Kidney epithelial cell (primary cell): ENCODE measurements at regions not wholly inside any gene's neighbourhood (a gene's known extent, or its start where the extent isn't known, plus 50 kb on each side); places are given as distances from the start of the nearest gene placed in this dataset.

ENCODE experiments used
- DNase-seq: peaks from one replicate; pipeline ENCODE4 v3.0.0-alpha.2; 2010; ENCODE audit warnings: low read depth
- H3K27me3 ChIP-seq: 2 replicates; pipeline ENCODE4 v1.6.0; 2011; ENCODE audit warnings: low read length; ENCODE audit not compliant: control insufficient read depth, insufficient read depth
- H3K36me3 ChIP-seq: 2 replicates; pipeline ENCODE4 v1.5.1; 2011; ENCODE audit warnings: low read length; ENCODE audit not compliant: control insufficient read depth, insufficient read depth
- H3K4me3 ChIP-seq: 2 replicates; pipeline ENCODE4 v1.5.1; 2011; ENCODE audit warnings: low read depth, mild to moderate bottlenecking, control low read depth, low read length
- CTCF ChIP-seq: IDR thresholded peaks from 2 replicates; pipeline ENCODE4 v1.5.1; 2011; ENCODE audit warnings: mild to moderate bottlenecking, moderate library complexity, low read length, control low read depth, inconsistent platforms; ENCODE audit not compliant: insufficient read depth, poor library complexity, severe bottlenecking

GRCh38 chr5:99089822-99090549 lies 161.2 kb upstream of the CHD1 start:
- no peak overlapping the region for H3K4me3 ChIP-seq
- no peaks in the 10 kb centered on the region for H3K27me3 ChIP-seq
- no peak for TF ChIP-seq CTCF
- H3K36me3 ChIP-seq: no peaks in the 10 kb centered on the region
- no peak for DNase-seq

- H3K4me3 ChIP-seq: no peak overlapping the region
- no peaks in the 10 kb centered on the region for H3K36me3 ChIP-seq
- TF ChIP-seq CTCF: no peak
- no peak for DNase-seq
- no peaks in the 10 kb centered on the region for H3K27me3 ChIP-seq
Measured at GRCh38 chr5:99088309-99088708, 159.5 kb upstream of the CHD1 start.

- H3K4me3 ChIP-seq: no peak overlapping the region
- H3K36me3 ChIP-seq: no peaks in the 10 kb centered on the region
- DNase-seq: no peak
- no peaks in the 10 kb centered on the region for H3K27me3 ChIP-seq
- no peak for TF ChIP-seq CTCF
Measured at GRCh38 chr5:99083197-99083596, 154.4 kb upstream of the CHD1 start.

- no peak for DNase-seq
- H3K4me3 ChIP-seq: no peak overlapping the region
- H3K36me3 ChIP-seq: no peaks in the 10 kb centered on the region
- no peak for TF ChIP-seq CTCF
- no peaks in the 10 kb centered on the region for H3K27me3 ChIP-seq
Measured at GRCh38 chr5:99081711-99082110, 152.9 kb upstream of the CHD1 start.

GRCh38 chr5:99076723-99077640 lies 148.2 kb upstream of the CHD1 start:
- Histone ChIP-seq H3K4me3 (no peak overlapping the region), H3K27me3 (no peaks in the 10 kb centered on the region), H3K36me3 (no peaks in the 10 kb centered on the region)
- TF ChIP-seq CTCF: no peak
- no peak for DNase-seq
